ENCODE measurements at regions not wholly inside any gene's neighbourhood (a gene's known extent, or its start where the extent isn't known, plus 50 kb on each side); places are given as distances from the start of the nearest gene placed in this dataset.
"Not testable (repeated sequence)": the region's sequence is repeated elsewhere in the genome, so short reads cannot be mapped to it uniquely, and the experiment has no call there.

- not testable (repeated sequence) for TF ChIP-seq CTCF (conservative IDR thresholded peaks at IDR 0.05); ZFX (IDR thresholded peaks at IDR 0.05)
These were observed 250.8 kb upstream of the PLGLB2 start for GRCh38 chr2:87497135-87497534.
